H1 (cell line): ENCODE measurements at regions not wholly inside any gene's neighbourhood (a gene's known extent, or its start where the extent isn't known, plus 50 kb on each side); places are given as distances from the start of the nearest gene placed in this dataset.

Experiments used
- ATF3 ChIP-seq: IDR thresholded peaks from 2 replicates; pipeline ENCODE4 v1.6.1; 2011; ENCODE audit warnings: low read depth, mild to moderate bottlenecking, low read length; ENCODE audit not compliant: insufficient read depth
- CHD1 ChIP-seq: IDR thresholded peaks from 2 replicates; pipeline ENCODE4 v1.6.1; 2012; ENCODE audit warnings: low read depth, low read length, improper control_type of control experiment
- CTCF ChIP-seq, 3 experiments: IDR thresholded peaks; 1 replicate in 2 of 3; 2 replicates in 1 of 3; pipeline versions ENCODE4 v1.5.1 to v1.6.1; 2011; ENCODE audit warnings: low read length in 3 of 3, mild to moderate bottlenecking in 3 of 3, inconsistent platforms in 2 of 3, low read depth in 1 of 3, moderate library complexity in 1 of 3; ENCODE audit not compliant: insufficient read depth in 1 of 3; ENCODE audit errors: control extremely low read depth in 1 of 3
- EZH2 ChIP-seq: fragments of 200-600 bp; sonication (generic); IDR thresholded peaks from 2 replicates; pipeline ENCODE4 v1.7.1; 2012; ENCODE audit warnings: low read depth, mild to moderate bottlenecking, moderate library complexity, low read length, inconsistent platforms; ENCODE audit not compliant: severe bottlenecking
- MAFK ChIP-seq: IDR thresholded peaks from 2 replicates; pipeline ENCODE4 v1.6.1; 2012; ENCODE audit warnings: low read depth, mild to moderate bottlenecking, improper control_type of control experiment, low read length
- MAX ChIP-seq: IDR thresholded peaks from 2 replicates; pipeline ENCODE4 v1.6.1; 2012; ENCODE audit warnings: inconsistent platforms
- POLR2A ChIP-seq, 2 experiments: IDR thresholded peaks; 1 replicate in 1 of 2; 2 replicates in 1 of 2; pipeline ENCODE4 v1.6.1; 2011; ENCODE audit warnings: low read depth in 2 of 2, low read length in 2 of 2, mild to moderate bottlenecking in 2 of 2; ENCODE audit errors: control extremely low read depth in 1 of 2
- POLR2AphosphoS5 ChIP-seq: IDR thresholded peaks from 2 replicates; pipeline ENCODE4 v1.6.1; 2011; ENCODE audit warnings: low read depth, low read length
- RAD21 ChIP-seq, 2 experiments: IDR thresholded peaks in 1 of 2; conservative IDR thresholded peaks in 1 of 2; 2 replicates each; pipeline ENCODE4 v1.6.1; 2011; ENCODE audit warnings: low read depth in 2 of 2, low read length in 2 of 2, improper control_type of control experiment in 1 of 2, inconsistent platforms in 1 of 2, mild to moderate bottlenecking in 1 of 2, moderate library complexity in 1 of 2
- SP1 ChIP-seq: IDR thresholded peaks from 2 replicates; pipeline ENCODE4 v1.6.1; 2011; ENCODE audit warnings: low read depth, low read length
- TEAD4 ChIP-seq: IDR thresholded peaks from 2 replicates; pipeline ENCODE4 v1.6.1; 2012; ENCODE audit warnings: low read depth, low read length, inconsistent platforms, mixed read lengths
- USF2 ChIP-seq: IDR thresholded peaks from 2 replicates; pipeline ENCODE4 v1.6.1; 2011; ENCODE audit warnings: low read length, improper control_type of control experiment
- ZNF274 ChIP-seq: IDR thresholded peaks from 2 replicates; pipeline ENCODE4 v1.7.0; 2012; ENCODE audit warnings: low read length, borderline replicate concordance; ENCODE audit errors: extremely low read depth

DNA sequence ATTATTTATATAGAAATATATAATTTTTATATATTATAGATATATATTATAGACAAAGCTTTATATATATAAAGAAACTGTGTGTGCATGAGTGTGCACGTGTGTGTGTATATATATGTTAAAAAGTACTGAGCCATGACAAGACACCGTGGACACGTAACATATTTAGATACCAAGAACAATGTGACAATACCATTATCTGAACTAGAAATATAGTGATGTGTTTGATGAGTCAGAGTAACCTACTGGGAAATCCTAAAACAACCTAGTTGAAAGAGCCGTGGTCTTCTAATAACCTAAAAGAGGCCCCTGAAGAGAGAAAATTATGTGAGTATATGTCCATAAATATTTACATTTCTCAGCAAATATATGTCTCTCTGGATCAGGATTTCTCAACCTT lies 50.7 kb upstream of the ITGB8 start:
- TF ChIP-seq MAFK (no peak), TEAD4 (no peak), EZH2 (no peak), CTCF (IDR thresholded peaks at IDR 0.05; ENCODE audit: control extremely low read depth in 1 of 3, insufficient read depth in 1 of 3, low read depth in 1 of 3, low read length in 3 of 3) (no peak), USF2 (no peak), RAD21 (IDR thresholded peaks at IDR 0.05 in 1 of 2, conservative IDR thresholded peaks at IDR 0.05 in 1 of 2; ENCODE audit: low read depth in 2 of 2, low read length in 2 of 2) (no peak), POLR2AphosphoS5 (no peak), SP1 (no peak), MAX (no peak), POLR2A (IDR thresholded peaks at IDR 0.05; ENCODE audit: control extremely low read depth in 1 of 2, low read depth in 2 of 2, low read length in 2 of 2) (no peak), ATF3 (no peak), CHD1 (no peak), ZNF274 (no peak)
